ENCODE measurements at regions not wholly inside any gene's neighbourhood (a gene's known extent, or its start where the extent isn't known, plus 50 kb on each side); places are given as distances from the start of the nearest gene placed in this dataset.

- TF ChIP-seq ZFX (IDR thresholded peaks at IDR 0.05), result no peak
- TF ChIP-seq, protein P1, sequence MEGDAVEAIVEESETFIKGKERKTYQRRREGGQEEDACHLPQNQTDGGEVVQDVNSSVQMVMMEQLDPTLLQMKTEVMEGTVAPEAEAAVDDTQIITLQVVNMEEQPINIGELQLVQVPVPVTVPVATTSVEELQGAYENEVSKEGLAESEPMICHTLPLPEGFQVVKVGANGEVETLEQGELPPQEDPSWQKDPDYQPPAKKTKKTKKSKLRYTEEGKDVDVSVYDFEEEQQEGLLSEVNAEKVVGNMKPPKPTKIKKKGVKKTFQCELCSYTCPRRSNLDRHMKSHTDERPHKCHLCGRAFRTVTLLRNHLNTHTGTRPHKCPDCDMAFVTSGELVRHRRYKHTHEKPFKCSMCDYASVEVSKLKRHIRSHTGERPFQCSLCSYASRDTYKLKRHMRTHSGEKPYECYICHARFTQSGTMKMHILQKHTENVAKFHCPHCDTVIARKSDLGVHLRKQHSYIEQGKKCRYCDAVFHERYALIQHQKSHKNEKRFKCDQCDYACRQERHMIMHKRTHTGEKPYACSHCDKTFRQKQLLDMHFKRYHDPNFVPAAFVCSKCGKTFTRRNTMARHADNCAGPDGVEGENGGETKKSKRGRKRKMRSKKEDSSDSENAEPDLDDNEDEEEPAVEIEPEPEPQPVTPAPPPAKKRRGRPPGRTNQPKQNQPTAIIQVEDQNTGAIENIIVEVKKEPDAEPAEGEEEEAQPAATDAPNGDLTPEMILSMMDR (conservative IDR thresholded peaks at IDR 0.05), result peak; percentile 95
Measured at GRCh38 chr1:37323486-37324377, 150.6 kb upstream of the ZC3H12A start.
